ENCODE measurements at regions not wholly inside any gene's neighbourhood (a gene's known extent, or its start where the extent isn't known, plus 50 kb on each side); places are given as distances from the start of the nearest gene placed in this dataset.

DNA sequence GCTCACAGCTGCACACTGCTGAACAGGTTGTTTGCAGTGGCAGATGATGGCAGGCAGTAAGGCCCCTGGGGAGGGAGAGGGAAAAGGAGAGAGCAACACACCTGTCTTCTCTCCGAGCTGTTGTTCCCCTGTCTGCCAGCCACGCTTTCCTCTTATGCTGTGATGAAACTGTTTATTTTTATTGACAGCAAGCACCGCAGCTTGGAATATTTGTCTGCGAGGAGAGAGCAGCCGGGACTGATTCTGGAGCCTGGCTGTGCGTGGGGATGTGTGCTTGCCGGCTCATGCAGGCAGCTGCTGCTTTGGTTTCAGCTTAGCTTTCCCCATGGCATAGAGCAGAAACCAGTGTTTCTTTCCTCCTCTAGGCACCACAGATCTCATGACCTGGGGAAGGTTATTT lies 58.7 kb upstream of the KCNA5 start:
- TF ChIP-seq EZH2 (IDR thresholded peaks at IDR 0.05; ENCODE audit: low read length, missing control alignments) = no peak
- TF ChIP-seq, protein P1, sequence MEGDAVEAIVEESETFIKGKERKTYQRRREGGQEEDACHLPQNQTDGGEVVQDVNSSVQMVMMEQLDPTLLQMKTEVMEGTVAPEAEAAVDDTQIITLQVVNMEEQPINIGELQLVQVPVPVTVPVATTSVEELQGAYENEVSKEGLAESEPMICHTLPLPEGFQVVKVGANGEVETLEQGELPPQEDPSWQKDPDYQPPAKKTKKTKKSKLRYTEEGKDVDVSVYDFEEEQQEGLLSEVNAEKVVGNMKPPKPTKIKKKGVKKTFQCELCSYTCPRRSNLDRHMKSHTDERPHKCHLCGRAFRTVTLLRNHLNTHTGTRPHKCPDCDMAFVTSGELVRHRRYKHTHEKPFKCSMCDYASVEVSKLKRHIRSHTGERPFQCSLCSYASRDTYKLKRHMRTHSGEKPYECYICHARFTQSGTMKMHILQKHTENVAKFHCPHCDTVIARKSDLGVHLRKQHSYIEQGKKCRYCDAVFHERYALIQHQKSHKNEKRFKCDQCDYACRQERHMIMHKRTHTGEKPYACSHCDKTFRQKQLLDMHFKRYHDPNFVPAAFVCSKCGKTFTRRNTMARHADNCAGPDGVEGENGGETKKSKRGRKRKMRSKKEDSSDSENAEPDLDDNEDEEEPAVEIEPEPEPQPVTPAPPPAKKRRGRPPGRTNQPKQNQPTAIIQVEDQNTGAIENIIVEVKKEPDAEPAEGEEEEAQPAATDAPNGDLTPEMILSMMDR (conservative IDR thresholded peaks at IDR 0.05 in 1 of 2, IDR thresholded peaks at IDR 0.05 in 1 of 2; ENCODE audit: low read depth in 1 of 2, low read length in 2 of 2) = no peak

All from fibroblast of lung (primary cell).